Neural cell (in vitro differentiated cells): ENCODE measurements at regions not wholly inside any gene's neighbourhood (a gene's known extent, or its start where the extent isn't known, plus 50 kb on each side); places are given as distances from the start of the nearest gene placed in this dataset.

Experiments used
- H2AFZ ChIP-seq: fragments of 200-600, 300-800 bp; sonication (generic), shearing (Covaris generic); 2 replicates; pipeline ENCODE4 v1.6.0; 2014; ENCODE audit warnings: low read depth, mild to moderate bottlenecking, antibody characterized with exemption, low read length, moderate library complexity
- H3F3A ChIP-seq: fragments of 200-600 bp; shearing (Covaris generic); 2 replicates; pipeline ENCODE4 v1.6.1; 2016; ENCODE audit warnings: mild to moderate bottlenecking, moderate library complexity, mixed read lengths, antibody characterized with exemption, low read length; ENCODE audit not compliant: insufficient read depth, poor library complexity, severe bottlenecking
- H3K27ac ChIP-seq: fragments of 200-600, 300-800 bp; sonication (generic), shearing (Covaris generic); 2 replicates; pipeline ENCODE4 v1.5.1; 2014; ENCODE audit warnings: mild to moderate bottlenecking, low read length, moderate library complexity
- H3K27me3 ChIP-seq: fragments of 300-800, 200-600 bp; sonication (generic), shearing (Covaris generic); 2 replicates; pipeline ENCODE4 v1.6.0; 2014; ENCODE audit warnings: mild to moderate bottlenecking, low read depth, low read length, moderate library complexity; ENCODE audit not compliant: insufficient read depth
- H3K36me3 ChIP-seq: fragments of 300-800, 200-600 bp; sonication (generic), shearing (Covaris generic); 2 replicates; pipeline ENCODE4 v1.5.1; 2014; ENCODE audit warnings: mild to moderate bottlenecking, antibody characterized with exemption, low read length, moderate library complexity; ENCODE audit not compliant: insufficient read depth
- H3K4me2 ChIP-seq: fragments of 300-800, 200-600 bp; sonication (generic), shearing (Covaris generic); 2 replicates; pipeline ENCODE4 v1.6.0; 2014; ENCODE audit warnings: mild to moderate bottlenecking, low read length
- H3K4me3 ChIP-seq: fragments of 300-800, 200-600 bp; sonication (generic), shearing (Covaris generic); 2 replicates; pipeline ENCODE4 v1.5.1; 2014; ENCODE audit warnings: mild to moderate bottlenecking, low read length, moderate library complexity
- H3K79me2 ChIP-seq: fragments of 200-600 bp; shearing (Covaris generic); replicated peaks from 2 replicates; pipeline ENCODE4 v1.6.0; 2014; ENCODE audit warnings: mild to moderate bottlenecking, low read length, moderate library complexity; ENCODE audit not compliant: insufficient read depth
- H3K9ac ChIP-seq: fragments of 300-800, 200-600 bp; sonication (generic), shearing (Covaris generic); 2 replicates; pipeline ENCODE4 v1.6.1; 2016; ENCODE audit warnings: mild to moderate bottlenecking, low read length, mixed read lengths
- H3K9me2 ChIP-seq: fragments of 200-600 bp; shearing (Covaris generic); 2 replicates; pipeline ENCODE4 v1.6.1; 2016; ENCODE audit warnings: mild to moderate bottlenecking, low read length, mixed read lengths; ENCODE audit not compliant: insufficient read depth
- H3K9me3 ChIP-seq: fragments of 200-600, 300-800 bp; sonication (generic), shearing (Covaris generic); 2 replicates; pipeline ENCODE4 v1.6.1; 2016; ENCODE audit warnings: mild to moderate bottlenecking, mixed run types, low read length, moderate library complexity, mixed read lengths
- H4K20me1 ChIP-seq: fragments of 200-600 bp; shearing (Covaris generic); 2 replicates; pipeline ENCODE4 v1.6.1; 2016; ENCODE audit warnings: mild to moderate bottlenecking, mixed run types; ENCODE audit not compliant: insufficient read depth
- EP300 ChIP-seq: fragments of 450-650 bp; conservative IDR thresholded peaks from 2 replicates; pipeline ENCODE4 v1.6.1; 2014; ENCODE audit warnings: antibody characterized with exemption, mild to moderate bottlenecking, moderate library complexity; ENCODE audit not compliant: poor library complexity, severe bottlenecking
- EZH2 ChIP-seq: fragments of 200-600, 300-800 bp; shearing (Covaris generic), sonication (generic); IDR thresholded peaks from 2 replicates; pipeline ENCODE4 v1.6.1; 2014; ENCODE audit warnings: antibody characterized with exemption, low read length, borderline replicate concordance, mild to moderate bottlenecking; ENCODE audit not compliant: insufficient read depth, poor library complexity, severe bottlenecking
- MXI1 ChIP-seq: fragments of 450-650 bp; conservative IDR thresholded peaks from 2 replicates; pipeline ENCODE4 v1.6.1; 2014; ENCODE audit warnings: antibody characterized with exemption, mild to moderate bottlenecking; ENCODE audit not compliant: poor library complexity, severe bottlenecking
- POLR2AphosphoS5 ChIP-seq: IDR thresholded peaks from 2 replicates; pipeline ENCODE4 v1.6.1; 2012
- RAD21 ChIP-seq: fragments of 450-650 bp; conservative IDR thresholded peaks from 2 replicates; pipeline ENCODE4 v1.6.1; 2014; ENCODE audit warnings: antibody characterized with exemption, mild to moderate bottlenecking, moderate library complexity
- SMC3 ChIP-seq: fragments of 450-650 bp; conservative IDR thresholded peaks from 2 replicates; pipeline ENCODE4 v1.6.1; 2014; ENCODE audit warnings: antibody characterized with exemption, mild to moderate bottlenecking, moderate library complexity; ENCODE audit not compliant: poor library complexity
- TAF1 ChIP-seq: IDR thresholded peaks from 2 replicates; pipeline ENCODE4 v1.6.1; 2012; ENCODE audit warnings: low read depth
- TF ChIP-seq, protein P1 (sequence below): fragments of 450-650 bp; IDR thresholded peaks from 2 replicates; pipeline ENCODE4 v1.5.1; 2014; ENCODE audit warnings: antibody characterized with exemption, mild to moderate bottlenecking, moderate library complexity; ENCODE audit not compliant: poor library complexity, severe bottlenecking
- TF ChIP-seq, protein P2 (sequence below): IDR thresholded peaks from 2 replicates; pipeline ENCODE4 v1.6.1; 2012; ENCODE audit warnings: borderline replicate concordance

GRCh38 chr10:33664070-33664469 lies 329.6 kb upstream of the NRP1 start:
- Histone ChIP-seq H2AFZ (no peak overlapping the region), H3K27ac (no peak overlapping the region), H4K20me1 (no peaks in the 10 kb centered on the region), H3K4me3 (no peak overlapping the region), H3K4me2 (no peak overlapping the region), H3K9ac (no peak overlapping the region), H3K9me3 (no peaks in the 10 kb centered on the region), H3K9me2 (no peaks in the 10 kb centered on the region), H3K27me3 (no peaks in the 10 kb centered on the region), H3K36me3 (no peaks in the 10 kb centered on the region), H3F3A (no peaks in the 10 kb centered on the region), H3K79me2 (no peaks in the 10 kb centered on the region)
- TF ChIP-seq, protein P1, sequence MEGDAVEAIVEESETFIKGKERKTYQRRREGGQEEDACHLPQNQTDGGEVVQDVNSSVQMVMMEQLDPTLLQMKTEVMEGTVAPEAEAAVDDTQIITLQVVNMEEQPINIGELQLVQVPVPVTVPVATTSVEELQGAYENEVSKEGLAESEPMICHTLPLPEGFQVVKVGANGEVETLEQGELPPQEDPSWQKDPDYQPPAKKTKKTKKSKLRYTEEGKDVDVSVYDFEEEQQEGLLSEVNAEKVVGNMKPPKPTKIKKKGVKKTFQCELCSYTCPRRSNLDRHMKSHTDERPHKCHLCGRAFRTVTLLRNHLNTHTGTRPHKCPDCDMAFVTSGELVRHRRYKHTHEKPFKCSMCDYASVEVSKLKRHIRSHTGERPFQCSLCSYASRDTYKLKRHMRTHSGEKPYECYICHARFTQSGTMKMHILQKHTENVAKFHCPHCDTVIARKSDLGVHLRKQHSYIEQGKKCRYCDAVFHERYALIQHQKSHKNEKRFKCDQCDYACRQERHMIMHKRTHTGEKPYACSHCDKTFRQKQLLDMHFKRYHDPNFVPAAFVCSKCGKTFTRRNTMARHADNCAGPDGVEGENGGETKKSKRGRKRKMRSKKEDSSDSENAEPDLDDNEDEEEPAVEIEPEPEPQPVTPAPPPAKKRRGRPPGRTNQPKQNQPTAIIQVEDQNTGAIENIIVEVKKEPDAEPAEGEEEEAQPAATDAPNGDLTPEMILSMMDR, result no peak
- TF ChIP-seq RAD21, result no peak
- TF ChIP-seq POLR2AphosphoS5, result no peak
- TF ChIP-seq EZH2, result no peak
- TF ChIP-seq TAF1, result no peak
- TF ChIP-seq EP300, result no peak
- no peak for TF ChIP-seq SMC3
- TF ChIP-seq, protein P2, sequence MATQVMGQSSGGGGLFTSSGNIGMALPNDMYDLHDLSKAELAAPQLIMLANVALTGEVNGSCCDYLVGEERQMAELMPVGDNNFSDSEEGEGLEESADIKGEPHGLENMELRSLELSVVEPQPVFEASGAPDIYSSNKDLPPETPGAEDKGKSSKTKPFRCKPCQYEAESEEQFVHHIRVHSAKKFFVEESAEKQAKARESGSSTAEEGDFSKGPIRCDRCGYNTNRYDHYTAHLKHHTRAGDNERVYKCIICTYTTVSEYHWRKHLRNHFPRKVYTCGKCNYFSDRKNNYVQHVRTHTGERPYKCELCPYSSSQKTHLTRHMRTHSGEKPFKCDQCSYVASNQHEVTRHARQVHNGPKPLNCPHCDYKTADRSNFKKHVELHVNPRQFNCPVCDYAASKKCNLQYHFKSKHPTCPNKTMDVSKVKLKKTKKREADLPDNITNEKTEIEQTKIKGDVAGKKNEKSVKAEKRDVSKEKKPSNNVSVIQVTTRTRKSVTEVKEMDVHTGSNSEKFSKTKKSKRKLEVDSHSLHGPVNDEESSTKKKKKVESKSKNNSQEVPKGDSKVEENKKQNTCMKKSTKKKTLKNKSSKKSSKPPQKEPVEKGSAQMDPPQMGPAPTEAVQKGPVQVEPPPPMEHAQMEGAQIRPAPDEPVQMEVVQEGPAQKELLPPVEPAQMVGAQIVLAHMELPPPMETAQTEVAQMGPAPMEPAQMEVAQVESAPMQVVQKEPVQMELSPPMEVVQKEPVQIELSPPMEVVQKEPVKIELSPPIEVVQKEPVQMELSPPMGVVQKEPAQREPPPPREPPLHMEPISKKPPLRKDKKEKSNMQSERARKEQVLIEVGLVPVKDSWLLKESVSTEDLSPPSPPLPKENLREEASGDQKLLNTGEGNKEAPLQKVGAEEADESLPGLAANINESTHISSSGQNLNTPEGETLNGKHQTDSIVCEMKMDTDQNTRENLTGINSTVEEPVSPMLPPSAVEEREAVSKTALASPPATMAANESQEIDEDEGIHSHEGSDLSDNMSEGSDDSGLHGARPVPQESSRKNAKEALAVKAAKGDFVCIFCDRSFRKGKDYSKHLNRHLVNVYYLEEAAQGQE, result no peak

- Histone ChIP-seq H2AFZ (no peak overlapping the region), H3K4me3 (no peak overlapping the region), H3K9me3 (no peaks in the 10 kb centered on the region), H3K36me3 (no peaks in the 10 kb centered on the region), H3K9me2 (no peaks in the 10 kb centered on the region), H3K79me2 (no peaks in the 10 kb centered on the region), H3K9ac (no peak overlapping the region), H3K4me2 (no peak overlapping the region), H4K20me1 (no peaks in the 10 kb centered on the region), H3F3A (no peaks in the 10 kb centered on the region), H3K27ac (no peak overlapping the region), H3K27me3 (no peaks in the 10 kb centered on the region)
- TF ChIP-seq MXI1, result no peak
- no peak for TF ChIP-seq RAD21
- no peak for TF ChIP-seq POLR2AphosphoS5
Observed at GRCh38 chr10:33661580-33662336, 327.3 kb upstream of the NRP1 start.
